SK-N-DZ (cell line): ENCODE measurements at regions not wholly inside any gene's neighbourhood (a gene's known extent, or its start where the extent isn't known, plus 50 kb on each side); places are given as distances from the start of the nearest gene placed in this dataset.
"Not testable (repeated sequence)": the region's sequence is repeated elsewhere in the genome, so short reads cannot be mapped to it uniquely, and the experiment has no call there.

ENCODE experiments used
- DNase-seq: peaks from one replicate; pipeline ENCODE4 v3.0.0-alpha.2; 2015; ENCODE audit warnings: low spot score

DNA sequence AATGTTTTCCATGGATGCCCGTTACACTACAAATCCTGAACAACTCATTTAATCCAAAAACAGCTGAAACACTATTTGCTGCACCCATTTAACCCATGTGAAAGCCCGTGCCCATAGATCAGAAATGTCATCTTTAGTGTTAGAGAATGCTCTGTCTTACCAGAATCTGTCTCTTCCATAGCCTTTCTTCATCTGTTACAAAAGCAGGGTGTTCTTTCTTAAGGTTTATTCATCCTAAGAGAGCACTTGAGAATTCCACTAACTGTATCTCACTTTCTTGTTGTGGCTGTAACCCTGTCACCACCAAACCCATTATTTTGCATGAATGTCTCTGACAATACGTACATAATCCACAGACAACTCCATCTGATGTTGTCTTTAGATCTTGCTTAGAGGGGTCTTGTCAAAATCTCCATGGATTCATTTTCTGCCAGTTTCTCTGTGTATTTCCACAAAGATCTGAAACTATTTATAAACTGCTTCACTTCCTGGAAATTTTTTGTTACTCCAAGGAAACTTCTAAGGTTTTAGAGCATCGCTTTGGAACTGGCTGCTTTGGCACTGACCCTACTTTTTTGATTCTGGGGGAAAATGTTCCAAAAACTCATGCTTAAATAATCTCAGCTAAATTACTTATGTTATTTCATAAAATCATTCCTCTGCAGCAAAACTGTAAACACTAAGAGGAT, 167.8 kb upstream of the CCDC54 start:
- DNase-seq, result no peak

GRCh38 chr3:107211608-107212007, 165.6 kb upstream of the CCDC54 start:
- DNase-seq, result no peak

GRCh38 chr3:107212618-107213017, 164.6 kb upstream of the CCDC54 start:
- no peak for DNase-seq

- DNase-seq, result no peak
These were observed 164.1 kb upstream of the CCDC54 start for GRCh38 chr3:107213044-107213669.

GRCh38 chr3:107216229-107216628, 161.0 kb upstream of the CCDC54 start:
- DNase-seq, result no peak

DNA sequence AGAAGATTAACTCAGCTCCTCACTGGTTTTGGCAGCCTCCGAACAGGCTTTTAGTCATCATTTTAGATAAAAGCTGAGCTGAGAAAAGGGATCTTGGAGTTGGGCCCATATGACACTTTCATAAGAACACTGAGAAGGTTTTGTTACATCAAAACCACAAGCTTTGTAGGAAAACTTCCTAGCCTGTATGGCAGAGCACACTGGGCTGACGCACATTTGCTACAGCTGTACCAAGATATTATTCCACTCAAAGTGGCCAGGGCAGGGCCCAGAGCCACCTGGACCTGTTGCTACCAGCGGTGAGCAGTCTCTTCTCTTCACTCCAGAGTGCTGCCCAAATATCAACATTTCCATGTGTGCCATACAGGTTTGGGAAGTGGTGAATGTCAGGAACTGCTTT, 160.5 kb upstream of the CCDC54 start:
- DNase-seq, result no peak

- DNase-seq, result peak; percentile 75
These were observed 160.1 kb upstream of the CCDC54 start for GRCh38 chr3:107217172-107217571.

GRCh38 chr3:107218864-107219269, 158.4 kb upstream of the CCDC54 start:
- no peak for DNase-seq

DNA sequence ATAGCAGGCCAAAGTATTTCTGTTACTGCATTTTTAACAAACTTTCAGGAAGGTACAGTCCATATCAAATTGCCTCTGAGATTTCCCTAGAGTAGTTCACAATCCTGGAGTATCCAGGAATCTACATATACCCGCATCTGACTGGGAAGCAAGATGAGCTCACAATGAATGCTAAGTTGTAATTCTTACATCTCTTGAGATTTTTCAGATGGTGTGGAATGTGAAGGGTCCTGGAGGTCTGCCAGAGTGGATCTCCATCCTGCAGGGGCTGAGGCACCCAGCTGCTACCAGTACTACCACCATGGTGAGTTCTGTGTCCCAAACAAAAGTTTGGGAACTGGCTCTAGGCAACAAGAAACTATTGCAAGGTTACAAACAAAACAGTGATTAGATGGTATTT, 156.7 kb upstream of the CCDC54 start:
- no peak for DNase-seq

- DNase-seq, result no peak
These were observed 155.4 kb upstream of the CCDC54 start for GRCh38 chr3:107221856-107222255.

- DNase-seq, result no peak
These were observed 154.3 kb upstream of the CCDC54 start for GRCh38 chr3:107222907-107223306.

GRCh38 chr3:107224026-107224596, 153.1 kb upstream of the CCDC54 start:
- DNase-seq, result no peak

DNA sequence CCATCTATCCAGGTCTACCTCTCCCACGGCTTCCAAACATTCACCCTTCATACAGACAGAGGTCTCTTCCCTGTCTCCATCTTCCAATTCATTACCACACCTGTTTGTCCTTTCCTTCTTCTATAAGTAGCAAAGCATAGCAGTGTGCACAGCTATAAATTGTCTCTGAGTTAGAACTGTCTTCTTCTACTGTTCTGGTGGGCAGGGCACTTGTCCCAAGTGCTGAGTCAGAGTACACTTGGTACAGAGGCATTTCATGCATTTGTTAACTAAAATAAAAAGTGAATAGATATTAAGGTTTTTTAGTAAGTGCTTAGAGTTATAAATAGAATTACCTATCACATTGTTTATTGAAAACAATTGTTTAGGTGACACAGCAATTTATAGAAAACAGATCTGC, 150.1 kb upstream of the CCDC54 start:
- no peak for DNase-seq

- not testable (repeated sequence) for DNase-seq
These were observed 143.4 kb upstream of the CCDC54 start for GRCh38 chr3:107233877-107234276.

DNA sequence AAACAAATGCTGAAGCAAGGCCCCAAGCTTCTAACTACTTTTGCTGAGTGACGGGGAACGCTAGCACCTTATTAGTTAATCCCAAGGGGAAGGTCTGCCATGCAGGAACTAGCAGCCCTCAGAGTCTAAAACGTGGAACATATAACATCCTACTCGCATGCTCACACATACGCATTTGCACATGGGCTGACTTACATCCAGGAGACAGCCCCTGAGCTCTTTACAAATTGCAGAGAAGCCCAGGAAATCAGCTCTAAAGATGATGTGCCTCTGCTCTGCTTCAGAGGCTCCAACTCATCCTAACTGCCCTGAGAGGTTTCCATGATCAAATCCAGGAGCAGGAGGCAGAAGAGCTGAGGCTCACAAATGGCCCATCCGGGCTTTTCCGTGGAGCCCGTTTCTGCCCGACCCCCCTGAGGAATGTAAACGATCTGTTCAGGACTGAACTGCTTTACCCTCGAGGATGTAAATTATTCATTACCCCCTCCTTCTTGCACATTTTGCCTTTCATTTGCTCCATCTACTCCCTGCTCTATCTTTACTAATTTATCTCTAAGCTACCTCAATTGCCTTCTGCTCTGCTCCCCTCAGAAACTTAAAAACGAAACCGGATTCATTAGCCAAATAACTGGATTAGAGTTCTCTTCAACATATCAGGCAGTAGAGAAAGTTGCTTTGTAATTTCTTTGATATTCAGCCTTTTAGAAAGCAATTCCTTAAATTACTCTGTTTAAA, 141.9 kb upstream of the CCDC54 start:
- peak; percentile 5 for DNase-seq

- DNase-seq, result peak; percentile 73
These were observed 141.3 kb upstream of the CCDC54 start for GRCh38 chr3:107235928-107236315.

- DNase-seq, result no peak
These were observed 140.4 kb upstream of the CCDC54 start for GRCh38 chr3:107236655-107237337.

GRCh38 chr3:107238787-107239186, 138.5 kb upstream of the CCDC54 start:
- no peak for DNase-seq

DNA sequence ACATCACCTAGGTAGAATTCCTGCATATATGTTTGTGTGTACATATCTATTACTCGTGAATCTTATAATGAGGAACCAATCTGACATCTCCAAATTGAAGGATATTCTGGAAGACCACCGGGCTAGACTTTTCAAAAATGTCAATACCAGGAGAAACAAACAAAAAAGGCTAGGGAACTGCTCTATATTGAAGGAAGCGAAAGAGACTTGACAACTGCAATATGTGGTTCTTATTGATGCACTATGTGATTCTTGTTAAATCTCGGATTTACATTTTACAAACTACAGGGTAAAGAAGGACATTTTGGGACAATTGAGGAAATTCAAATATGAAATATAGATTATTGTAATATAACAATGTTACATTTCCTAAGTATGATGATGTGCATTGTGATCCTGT, 137.5 kb upstream of the CCDC54 start:
- DNase-seq, result no peak

- DNase-seq, result peak; percentile 72
These were observed 136.8 kb upstream of the CCDC54 start for GRCh38 chr3:107240183-107241091.

DNA sequence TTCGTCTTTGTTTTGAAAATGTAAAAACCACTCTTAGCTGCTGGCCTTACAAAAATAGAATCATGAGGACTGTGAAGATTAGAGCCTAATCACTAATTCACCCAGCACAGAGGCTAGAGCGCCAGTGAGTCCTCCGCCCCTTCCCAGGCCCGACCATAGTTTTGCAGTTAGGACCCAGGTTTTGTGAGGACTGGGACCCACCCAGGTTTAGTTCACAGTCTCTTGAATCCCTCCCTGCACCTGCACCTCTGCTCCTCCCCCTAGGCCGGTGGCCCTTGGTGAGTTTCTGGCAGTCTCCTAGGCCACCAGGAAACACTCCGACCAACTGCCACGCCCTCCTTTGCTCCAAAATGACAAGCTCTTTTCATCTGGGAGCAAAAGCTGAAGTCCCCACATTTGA, 136.0 kb upstream of the CCDC54 start:
- DNase-seq, result peak; percentile 12
